HG03039 (cell line): ENCODE measurements at regions not wholly inside any gene's neighbourhood (a gene's known extent, or its start where the extent isn't known, plus 50 kb on each side); places are given as distances from the start of the nearest gene placed in this dataset.
A peak's percentile ranks its signal among the peaks of the same experiment; 100 is the strongest.

ENCODE experiments used
- ATAC-seq: cut with Tn5 transposase; IDR thresholded peaks from one replicate; pipeline ENCODE4 v1.9.1; 2021; ENCODE audit warnings: mild to moderate bottlenecking, moderate library complexity; ENCODE audit not compliant: unreplicated experiment

GRCh38 chr10:65847436-65848230 lies 1078.2 kb upstream of the LRRTM3 start:
- no peak for ATAC-seq

- no peak for ATAC-seq
These were observed 1067.0 kb upstream of the LRRTM3 start for GRCh38 chr10:65858841-65859240.

GRCh38 chr10:65861249-65861648 lies 1064.6 kb upstream of the LRRTM3 start:
- peak; percentile 95 for ATAC-seq
